GM18507 (cell line): ENCODE measurements at regions not wholly inside any gene's neighbourhood (a gene's known extent, or its start where the extent isn't known, plus 50 kb on each side); places are given as distances from the start of the nearest gene placed in this dataset.
"Not testable (repeated sequence)": the region's sequence is repeated elsewhere in the genome, so short reads cannot be mapped to it uniquely, and the experiment has no call there.

Experiments
- DNase-seq: peaks from one replicate; pipeline ENCODE4 v3.0.0; 2011; ENCODE audit warnings: low read depth; ENCODE audit not compliant: insufficient read length; ENCODE audit errors: extremely low spot score
- FAIRE-seq: peaks from 2 replicates; lab custom pipeline; 2011; peaks lifted over from hg19 to GRCh38; lab: Jason Lieb, UNC

DNA sequence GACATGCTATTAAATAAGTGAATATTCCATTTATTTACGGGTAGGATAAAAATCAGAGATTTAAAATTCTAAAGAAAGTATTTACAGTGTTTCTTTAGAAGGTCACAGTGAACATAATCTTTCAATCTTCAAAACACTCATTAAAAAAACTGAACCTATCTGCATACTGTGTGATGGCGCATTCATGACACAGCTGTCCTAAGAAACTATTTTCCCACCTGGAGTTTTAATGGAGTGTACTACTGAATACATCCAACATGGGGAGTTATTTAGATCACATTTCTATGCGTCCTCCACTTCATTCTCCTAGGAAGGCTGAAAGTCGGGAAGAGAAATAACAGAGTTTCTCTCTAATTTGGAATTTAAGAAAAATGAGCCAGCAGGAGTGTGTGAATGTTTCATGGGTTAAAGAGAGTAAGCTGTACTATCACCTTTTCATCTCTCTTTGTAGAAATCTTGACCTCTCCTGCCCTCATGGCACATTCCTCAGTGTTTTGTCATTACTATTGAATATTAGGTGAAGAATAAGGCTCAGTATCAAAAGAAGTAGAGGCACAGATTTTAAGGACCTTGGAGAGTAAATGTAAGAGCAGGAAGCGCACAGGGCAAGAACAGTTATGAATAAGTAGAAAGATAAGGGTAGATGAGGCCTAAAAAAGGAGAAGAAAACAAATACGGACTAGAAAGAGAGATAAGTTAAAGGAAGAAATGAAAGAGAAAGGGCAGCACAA is 551.2 kb upstream of the TUSC1 start:
- no peak for FAIRE-seq
- no peak for DNase-seq

DNA sequence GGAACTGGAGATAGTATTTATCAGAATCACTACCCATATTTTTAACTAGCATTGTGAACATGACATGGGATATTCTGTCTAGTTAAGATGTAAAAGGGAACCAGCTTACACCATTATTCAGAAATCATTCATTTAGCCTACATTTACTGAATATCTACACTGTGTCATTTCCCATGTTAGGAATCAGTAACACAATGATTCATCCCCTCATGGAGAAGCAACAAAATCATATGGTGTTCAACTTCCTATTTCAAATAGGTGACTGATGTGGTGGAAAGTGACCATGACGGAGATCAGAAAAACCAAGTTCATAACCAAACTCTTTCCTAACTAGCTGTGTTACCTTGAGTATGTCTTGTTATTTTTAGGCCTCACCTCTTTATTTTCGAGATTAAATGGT is 550.0 kb upstream of the TUSC1 start:
- FAIRE-seq (no peak), DNase-seq (no peak)

DNA sequence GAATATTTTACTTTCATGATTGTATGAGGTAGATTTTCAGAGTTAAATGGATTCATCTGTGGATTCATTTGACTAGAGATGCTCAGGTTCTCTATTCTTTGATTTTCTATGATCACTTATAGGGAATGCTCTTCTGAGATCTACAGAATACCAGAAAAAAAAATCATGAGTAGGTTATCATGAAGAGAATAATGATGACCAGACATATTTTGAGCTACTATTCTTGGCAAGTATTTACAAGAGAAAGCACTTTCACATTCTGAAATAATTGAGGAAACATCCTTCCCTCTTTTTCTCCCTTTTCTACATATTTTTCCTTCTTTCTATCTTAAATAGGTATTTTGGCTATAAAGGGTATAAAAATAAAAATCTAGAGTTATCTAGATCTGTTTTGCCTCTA is 543.0 kb upstream of the TUSC1 start:
- no peak for DNase-seq
- no peak for FAIRE-seq

DNA sequence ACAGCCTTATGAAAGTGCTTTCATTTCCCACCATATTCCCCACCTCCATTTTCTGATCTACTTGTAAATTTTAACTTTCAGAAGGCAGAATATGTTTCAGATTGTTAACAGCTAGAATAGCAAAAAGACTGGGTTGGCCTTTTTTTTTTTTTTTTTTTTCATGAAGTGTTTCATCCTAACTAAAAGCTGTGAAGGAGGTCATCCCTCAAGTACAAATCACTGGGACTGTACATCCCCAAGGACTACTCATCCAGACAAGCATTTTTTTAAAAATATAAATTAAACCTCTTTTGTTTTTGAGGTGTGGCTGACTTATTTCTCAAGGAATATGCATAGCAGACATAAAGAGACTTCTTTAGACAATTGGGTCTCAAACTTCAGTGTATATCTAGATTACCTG is 542.1 kb upstream of the TUSC1 start:
- DNase-seq (no peak), FAIRE-seq (no peak)

DNA sequence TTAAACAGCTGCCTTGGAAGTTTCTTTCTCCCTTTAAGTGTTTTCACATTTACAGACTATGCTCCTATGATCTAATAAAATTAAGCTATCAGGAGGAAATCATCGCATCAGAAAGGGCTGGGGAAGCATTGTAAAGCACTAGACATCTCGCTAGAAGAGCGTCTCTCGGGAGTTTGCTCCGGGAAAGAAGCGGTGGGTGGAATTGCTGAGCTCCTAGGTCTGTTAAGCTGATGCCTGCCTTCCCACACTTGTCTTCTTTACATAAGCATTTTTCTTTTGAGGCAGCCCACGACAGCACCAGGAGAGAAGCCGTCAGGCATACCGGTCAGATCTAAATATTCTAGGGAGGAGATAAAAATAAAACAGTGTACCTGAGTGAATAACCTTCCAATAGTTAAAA is 541.7 kb upstream of the TUSC1 start:
- FAIRE-seq (no peak), DNase-seq (no peak)

DNA sequence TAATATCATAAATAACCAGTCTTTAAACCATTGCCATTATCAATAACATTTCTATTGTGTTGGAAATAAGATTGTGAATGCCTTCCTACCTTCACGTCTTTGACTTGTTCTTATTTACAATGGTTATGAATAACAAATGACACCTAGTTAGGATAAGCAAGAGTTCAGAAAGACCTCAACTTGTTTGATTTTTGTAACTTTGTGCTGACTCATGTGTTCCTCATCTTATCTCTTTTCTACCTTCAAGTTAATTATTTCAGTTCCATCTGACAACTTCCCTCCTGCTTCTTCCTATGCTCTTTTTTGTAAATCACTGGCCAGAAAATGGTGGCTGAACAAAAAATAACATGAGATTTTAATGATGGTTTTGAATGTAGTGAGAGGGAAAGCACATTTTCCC is 538.5 kb upstream of the TUSC1 start:
- DNase-seq (no peak), FAIRE-seq (no peak)

DNA sequence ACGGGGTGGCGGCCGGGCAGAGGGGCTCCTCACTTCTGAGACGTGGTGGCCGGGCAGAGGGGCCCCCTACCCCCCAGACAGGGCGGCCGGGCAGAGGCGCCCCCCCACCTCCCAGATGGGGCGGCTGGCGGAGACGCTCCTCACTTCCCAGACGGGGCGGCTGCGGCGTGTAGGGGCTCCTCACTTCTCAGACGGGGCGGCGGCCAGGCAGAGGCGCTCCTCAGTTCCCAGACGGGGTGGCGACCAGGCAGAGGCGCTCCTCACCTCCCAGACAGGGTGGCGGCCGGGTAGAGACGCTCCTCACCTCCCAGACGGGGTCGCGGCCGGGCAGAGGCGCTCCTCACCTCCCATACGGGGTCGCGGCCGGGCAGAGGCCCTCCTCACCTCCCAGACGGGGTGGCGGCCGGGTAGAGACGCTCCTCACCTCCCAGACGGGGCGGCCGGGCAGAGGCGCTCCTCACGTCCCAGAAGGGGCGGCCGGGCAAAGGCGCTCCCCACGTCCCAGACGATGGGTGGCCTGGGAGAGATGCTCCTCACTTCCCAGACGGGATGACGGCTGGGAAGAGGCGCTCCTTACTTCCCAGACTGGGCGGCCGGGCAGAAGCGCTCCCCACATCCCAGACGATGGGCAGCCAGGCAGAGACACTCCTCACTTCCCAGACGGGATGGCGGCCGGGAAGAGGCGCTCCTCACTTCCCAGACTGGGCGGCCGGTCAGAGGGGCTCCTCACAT is 536.6 kb upstream of the TUSC1 start:
- not testable (repeated sequence) for FAIRE-seq, DNase-seq

DNA sequence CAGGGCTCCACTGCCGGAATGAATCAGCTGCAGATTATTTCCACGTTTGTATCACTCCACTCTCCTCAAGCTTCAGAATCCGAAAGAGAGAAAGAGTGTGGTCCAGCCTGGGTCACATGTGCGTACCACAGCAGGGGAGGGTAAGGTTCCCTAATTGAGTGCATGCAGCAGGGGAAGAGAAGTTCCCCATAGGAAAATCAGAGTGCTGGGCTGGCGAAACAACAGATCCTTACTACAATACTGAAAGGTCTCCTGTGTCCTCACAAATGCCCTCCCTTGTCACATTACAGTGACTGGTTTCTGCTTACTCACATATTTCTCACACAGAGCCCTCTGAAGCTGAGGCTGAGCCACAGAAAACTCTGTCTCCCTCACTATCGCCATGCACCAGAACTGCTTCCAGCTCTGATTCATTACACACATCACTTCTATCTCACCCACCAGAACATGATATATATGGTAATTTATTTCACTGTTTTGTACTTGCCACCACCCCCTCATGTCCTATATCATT is 532.2 kb upstream of the TUSC1 start:
- DNase-seq = no peak
- FAIRE-seq = no peak

DNA sequence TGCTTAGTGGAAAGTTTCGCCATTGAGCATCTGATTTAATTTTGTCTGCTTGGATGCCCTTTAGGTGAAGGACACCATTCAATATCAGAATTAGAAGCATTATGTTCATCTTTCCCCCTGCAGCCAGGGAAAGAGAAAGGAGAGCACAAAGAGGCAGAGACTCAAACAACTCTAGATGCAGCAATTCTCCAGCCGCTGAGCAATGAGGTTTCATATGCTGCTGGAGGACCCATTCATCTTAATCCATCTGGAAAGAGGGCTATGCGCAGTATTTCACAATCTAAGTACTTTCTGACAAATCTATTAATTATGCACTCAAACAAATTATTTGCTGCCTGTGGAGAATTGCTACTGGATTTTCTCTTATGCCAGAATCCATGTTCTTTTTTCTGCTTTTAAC is 527.0 kb upstream of the TUSC1 start:
- FAIRE-seq = no peak
- DNase-seq = no peak

DNA sequence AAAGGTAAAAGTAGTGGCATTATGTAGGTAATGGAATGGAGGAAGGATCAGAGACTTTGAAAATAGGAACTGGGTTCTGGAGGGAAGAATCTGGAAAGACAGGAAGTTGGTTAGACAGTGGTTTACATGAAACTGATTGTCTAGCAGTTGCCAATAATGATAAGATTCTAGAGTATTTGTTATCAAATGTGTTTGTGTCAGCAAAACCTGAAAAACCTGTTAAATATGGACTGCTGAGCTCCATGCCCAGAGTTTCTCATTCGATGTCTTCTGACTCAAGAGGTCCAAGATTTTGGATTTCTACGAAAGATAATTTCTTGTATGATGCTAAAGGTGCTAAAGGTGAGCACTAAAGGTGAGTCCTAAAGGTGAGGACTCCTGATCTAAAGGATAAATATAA is 515.0 kb upstream of the TUSC1 start:
- DNase-seq = no peak
- FAIRE-seq = no peak

DNA sequence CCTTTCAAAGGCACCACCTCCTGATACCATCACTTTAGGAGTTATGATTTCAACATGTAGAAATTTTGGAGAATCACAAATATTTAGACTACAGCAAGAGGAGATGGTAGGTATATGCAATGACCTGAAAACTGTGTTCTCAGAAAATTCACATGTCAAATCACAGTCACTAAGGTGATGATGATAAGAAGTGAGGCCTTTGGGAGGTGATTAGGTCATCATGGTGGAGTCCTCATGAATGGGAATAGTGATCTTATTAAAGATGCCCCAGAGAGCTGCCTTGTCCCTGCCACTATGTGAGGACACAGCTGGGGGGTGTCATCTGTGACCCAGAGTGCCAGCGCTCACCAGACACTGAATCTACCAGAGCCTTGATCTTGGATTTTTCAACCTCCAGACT is 513.5 kb upstream of the TUSC1 start:
- DNase-seq = no peak
- FAIRE-seq = no peak

DNA sequence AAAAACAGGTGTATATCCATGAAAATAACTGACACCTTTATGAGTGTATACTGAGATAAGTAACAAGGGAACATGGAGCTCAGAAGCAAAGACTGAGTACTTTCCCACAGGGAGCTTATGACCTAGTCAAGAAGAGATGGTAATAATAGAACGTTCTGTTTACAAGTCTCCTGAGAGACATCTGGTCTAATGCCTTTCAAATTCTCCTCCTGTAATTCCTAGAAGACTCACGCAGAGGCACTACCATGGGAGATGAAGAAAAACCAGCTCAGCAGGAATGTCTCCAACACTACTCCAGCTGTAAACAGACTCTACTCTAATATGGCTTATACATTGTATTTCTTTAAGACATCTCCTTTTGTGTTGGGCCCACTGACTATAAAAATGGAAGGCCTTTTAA is 503.6 kb upstream of the TUSC1 start:
- no peak for FAIRE-seq
- DNase-seq = no peak

DNA sequence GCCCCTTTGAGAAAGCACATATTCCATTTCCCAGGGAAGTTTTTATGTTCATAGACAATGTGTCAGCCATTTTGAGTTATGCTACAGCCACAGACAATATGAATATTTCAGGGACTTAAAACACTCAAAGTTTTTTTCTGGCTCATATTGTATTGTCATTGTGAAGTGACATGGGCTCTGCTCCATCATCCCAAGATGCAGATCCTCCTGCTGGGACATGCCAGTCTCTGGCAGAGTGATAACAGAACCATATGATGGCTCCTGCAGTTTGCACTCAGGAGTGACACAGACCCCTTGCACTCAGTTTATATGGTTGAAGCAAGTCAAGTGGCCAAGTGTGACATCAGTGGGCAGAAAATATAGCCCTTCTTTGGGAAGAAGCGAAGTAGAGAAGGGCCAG is 498.4 kb upstream of the TUSC1 start:
- no peak for FAIRE-seq
- DNase-seq = no peak

DNA sequence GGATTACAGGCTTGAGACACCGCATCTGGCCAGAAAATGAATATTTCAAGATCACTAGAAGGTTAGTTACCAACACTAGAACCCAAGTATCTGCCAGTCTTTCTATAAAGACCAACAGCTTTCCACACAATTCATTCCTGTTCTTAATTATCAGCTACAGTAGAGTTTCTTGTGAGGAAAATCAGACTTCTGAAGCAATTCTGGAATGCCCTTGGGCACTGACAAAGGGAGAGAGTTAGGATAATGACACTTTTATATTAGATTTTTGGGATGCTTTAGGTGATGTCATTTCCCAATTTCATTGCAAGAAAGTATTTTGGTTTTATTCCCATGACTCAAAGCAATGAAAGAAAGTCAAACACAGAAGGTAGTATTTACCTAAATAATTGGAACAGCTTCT is 497.0 kb upstream of the TUSC1 start:
- FAIRE-seq = no peak
- DNase-seq = no peak

DNA sequence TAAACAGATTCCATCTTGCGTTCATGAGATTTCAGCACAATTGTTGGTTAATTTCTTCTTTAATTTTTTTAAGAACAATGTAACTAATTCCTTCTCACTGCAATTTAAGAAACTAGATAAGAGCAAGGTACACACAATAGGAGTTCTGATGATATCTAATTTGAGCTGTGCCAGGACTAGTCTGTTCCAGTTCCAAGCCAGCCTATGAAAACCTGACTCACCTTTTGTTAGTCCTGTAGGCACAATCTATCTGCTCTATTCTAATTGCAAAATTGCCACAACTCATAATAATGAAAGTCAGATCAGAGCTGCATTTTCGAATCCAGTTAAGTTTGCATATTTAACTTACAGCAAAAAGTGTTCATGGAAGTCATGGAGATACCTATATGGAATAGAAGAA is 494.1 kb upstream of the TUSC1 start:
- FAIRE-seq (no peak), DNase-seq (no peak)

DNA sequence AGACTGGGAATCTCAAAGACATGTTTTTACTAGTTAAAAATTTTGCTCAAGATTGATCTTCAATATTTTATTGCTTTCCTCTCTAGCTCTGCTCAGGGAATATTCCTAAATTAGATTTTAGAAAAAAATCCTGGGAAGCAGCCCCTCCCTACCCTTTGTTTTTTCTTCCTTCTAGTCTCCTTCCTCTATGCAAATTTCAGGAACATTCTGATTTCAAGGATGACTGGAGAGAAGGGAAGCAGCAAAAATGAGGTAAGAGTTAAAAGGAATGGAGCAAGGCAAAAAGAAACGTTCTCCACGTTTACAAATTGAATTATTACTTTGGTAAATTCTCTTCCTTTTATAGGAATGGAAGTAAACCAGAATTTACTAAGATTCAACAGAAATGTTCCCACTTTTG is 493.4 kb upstream of the TUSC1 start:
- DNase-seq (no peak), FAIRE-seq (no peak)

DNA sequence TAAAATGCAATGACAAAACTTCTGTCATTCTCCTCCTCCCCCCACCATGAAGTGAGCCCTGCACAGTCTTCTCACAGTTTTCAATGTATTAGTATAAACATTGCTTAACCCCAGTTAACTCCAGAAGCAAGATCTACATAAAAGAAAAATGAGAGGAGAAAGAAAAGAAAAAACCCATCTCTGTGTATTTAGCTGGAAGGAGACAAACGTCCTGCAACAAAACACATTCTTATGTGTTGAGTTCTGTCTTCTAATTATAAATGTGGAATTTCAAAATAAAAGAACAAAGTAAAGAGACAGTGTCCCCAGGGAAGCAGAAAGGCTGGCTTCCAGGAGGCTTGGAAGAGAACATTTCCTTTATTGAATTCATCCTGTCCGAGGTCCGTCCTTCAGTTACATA is 491.9 kb upstream of the TUSC1 start:
- FAIRE-seq = no peak
- no peak for DNase-seq

DNA sequence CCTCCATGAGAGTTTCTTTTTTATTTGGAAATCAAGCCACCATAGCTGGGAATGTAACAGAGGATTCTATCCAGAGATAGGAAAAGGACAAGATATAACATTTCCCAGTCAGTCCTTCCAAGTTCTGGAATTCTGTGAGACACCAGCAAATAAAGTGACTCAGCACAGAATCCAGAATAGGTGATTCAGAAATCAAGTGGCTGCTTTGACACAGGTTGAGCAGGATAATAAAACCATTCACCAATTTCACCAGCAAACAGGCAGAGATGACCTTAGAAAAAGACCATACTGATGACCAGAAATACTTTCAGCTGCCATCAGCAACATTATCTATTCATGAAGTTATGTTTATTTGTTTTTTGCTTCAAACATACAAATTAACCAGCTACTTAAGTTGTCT is 491.5 kb upstream of the TUSC1 start:
- DNase-seq = no peak
- FAIRE-seq = no peak

DNA sequence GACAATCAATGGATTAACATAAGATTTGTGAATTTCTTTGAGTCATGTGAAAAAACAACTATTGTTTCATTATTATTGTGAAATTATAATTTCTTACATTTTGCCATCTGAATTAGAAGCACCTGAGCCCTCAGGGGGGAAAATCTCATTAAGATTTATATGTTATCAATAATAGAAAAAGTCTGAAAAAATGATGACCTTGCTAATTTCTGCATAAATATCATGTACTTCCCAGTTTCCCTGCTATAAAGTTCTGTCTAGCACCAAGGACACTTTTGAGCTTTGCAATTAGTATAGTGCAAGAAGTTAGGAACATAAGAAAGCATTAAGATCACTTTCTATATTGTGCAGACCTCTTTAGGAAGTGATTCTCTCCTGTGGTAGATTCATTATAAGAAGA is 488.3 kb upstream of the TUSC1 start:
- FAIRE-seq = no peak

DNA sequence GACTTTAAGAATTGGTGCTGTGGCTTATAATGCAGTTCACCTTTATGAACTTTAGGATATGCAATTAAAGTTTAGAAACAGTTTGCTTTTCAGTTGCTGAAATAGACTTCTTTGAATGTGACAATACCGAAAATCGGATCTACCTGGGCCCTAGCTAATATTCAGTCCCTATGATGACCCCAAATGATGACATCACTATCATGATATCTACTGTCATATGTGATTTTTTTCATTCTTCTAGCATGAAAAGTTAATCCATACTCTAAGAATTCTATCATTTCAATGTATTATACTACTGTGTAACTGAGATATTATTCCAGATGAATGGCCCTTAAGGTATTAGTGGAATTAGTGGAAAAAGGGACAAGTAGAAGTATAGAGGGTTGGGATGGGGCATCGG is 487.2 kb upstream of the TUSC1 start:
- no peak for DNase-seq
- FAIRE-seq = no peak

More for the DNA sequence above, 488.3 kb upstream of the TUSC1 start:
- no peak for DNase-seq

DNA sequence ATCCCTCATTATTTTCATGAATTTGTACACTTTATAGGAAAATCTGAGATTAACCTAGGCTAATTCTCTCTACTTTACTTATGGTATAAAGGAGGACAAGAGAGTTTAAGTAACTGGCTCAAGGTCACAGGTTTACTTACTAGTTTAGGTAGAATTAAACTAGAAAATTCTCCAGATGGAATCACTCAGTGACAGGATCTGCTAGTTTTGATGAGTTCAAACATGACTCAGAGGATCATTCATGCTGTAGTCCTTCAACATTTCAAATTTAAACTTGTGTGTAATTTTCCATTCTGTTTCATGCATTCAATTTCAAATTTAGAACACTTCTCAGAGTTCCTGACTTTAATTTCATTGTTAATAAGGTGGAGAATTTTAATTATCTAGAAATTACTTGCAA is 485.7 kb upstream of the TUSC1 start:
- DNase-seq (no peak), FAIRE-seq (no peak)
